Vagina (tissue), 2 donors: ENCODE measurements at regions not wholly inside any gene's neighbourhood (a gene's known extent, or its start where the extent isn't known, plus 50 kb on each side); places are given as distances from the start of the nearest gene placed in this dataset.
A peak's percentile ranks its signal among the peaks of the same experiment; 100 is the strongest.

Experiments used
- DNase-seq, 2 donors: peaks; one replicate each; pipeline ENCODE4 v3.0.0-alpha.2; 2017; ENCODE audit errors: extremely low spot score in 2 of 2
- H3K27ac ChIP-seq: fragments of 200-600 bp; sonication (generic); one replicate; pipeline ENCODE4 v1.5.1; 2019
- H3K27me3 ChIP-seq: fragments of 200-600 bp; sonication (generic); one replicate; pipeline ENCODE4 v1.5.1; 2019
- H3K36me3 ChIP-seq, 2 donors: fragments of 200-600 bp; sonication (generic); one replicate each; pipeline ENCODE4 v1.5.1; 2017 to 2019
- H3K4me1 ChIP-seq: fragments of 200-600 bp; sonication (generic); one replicate; pipeline ENCODE4 v1.5.1; 2019
- H3K4me3 ChIP-seq, 2 donors: fragments of 200-600 bp; sonication (generic); 1 replicate in 1 of 2; 2 replicates in 1 of 2; pipeline ENCODE4 v1.5.1; 2016 to 2019
- H3K9me3 ChIP-seq: fragments of 200-600 bp; sonication (generic); one replicate; pipeline ENCODE4 v1.5.1; 2019
- POLR2A ChIP-seq, 2 donors: fragments of 450-650 bp; IDR thresholded peaks; one replicate each; pipeline ENCODE4 v1.6.1; 2017; ENCODE audit warnings: antibody characterized with exemption in 2 of 2, mild to moderate bottlenecking in 2 of 2, moderate library complexity in 2 of 2
- POLR2AphosphoS5 ChIP-seq, 2 donors: sonication (generic); formaldehyde crosslinking; IDR thresholded peaks; one replicate each; pipeline ENCODE4 v1.9.0; 2017; ENCODE audit warnings: antibody characterized with exemption in 2 of 2, mild to moderate bottlenecking in 2 of 2, low read depth in 1 of 2; ENCODE audit not compliant: insufficient read depth in 1 of 2
- intact Hi-C: fragments of 100-400 bp; cut with DNase I; formaldehyde crosslinking; loops from one replicate; pipeline ENCODE4 v1.15.1; 2023
- TF ChIP-seq, protein P1 (sequence below), 3 experiments: fragments of 450-650 bp in 2 of 3; fragments of 200-600 bp in 1 of 3; sonication (generic) in 1 of 3; IDR thresholded peaks; one replicate each; pipeline ENCODE4 v1.5.1; 2017 to 2019; ENCODE audit warnings: antibody characterized with exemption in 3 of 3, mild to moderate bottlenecking in 2 of 3, moderate library complexity in 2 of 3

- intact Hi-C loops: no loop called here
- Histone ChIP-seq H3K27ac (no peak overlapping the region), H3K9me3 (no peaks in the 10 kb centered on the region)
Observed at GRCh38 chr3:65178703-65179102, 490.9 kb upstream of the ADAMTS9 start.

DNA sequence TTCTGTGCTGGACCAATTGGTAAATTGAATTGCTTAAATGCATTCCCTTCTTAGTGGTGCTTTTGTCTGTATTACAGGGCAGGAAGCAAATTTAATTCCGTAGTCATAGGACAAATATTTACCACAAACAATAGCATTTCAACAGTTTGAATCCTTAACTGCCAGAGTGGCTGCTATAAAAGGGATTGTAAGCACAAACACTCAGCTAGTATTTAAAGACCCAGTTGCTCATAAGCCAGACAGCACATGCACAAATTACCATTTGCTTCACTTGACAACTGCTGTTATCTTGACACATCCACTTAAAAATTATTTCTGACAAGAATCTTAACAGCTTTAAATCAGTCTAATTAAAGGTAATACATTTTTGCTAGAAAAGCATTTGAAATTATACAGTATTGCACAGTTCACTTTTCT lies 490.2 kb upstream of the ADAMTS9 start:
- Histone ChIP-seq H3K4me3 (no peak overlapping the region), H3K4me1 (peaks cover 17% of the 10 kb centered on the region), H3K27me3 (no peaks in the 10 kb centered on the region), H3K36me3 (no peaks in the 10 kb centered on the region), H3K9me3 (no peaks in the 10 kb centered on the region), H3K27ac (peak overlapping the region; percentile 44)
- TF ChIP-seq POLR2AphosphoS5 (IDR thresholded peaks at IDR 0.05; ENCODE audit: insufficient read depth in 1 of 2, low read depth in 1 of 2) (peak in 1 of 2 donors; percentile 65), POLR2A (IDR thresholded peaks at IDR 0.05) (no peak)
- TF ChIP-seq, protein P1, sequence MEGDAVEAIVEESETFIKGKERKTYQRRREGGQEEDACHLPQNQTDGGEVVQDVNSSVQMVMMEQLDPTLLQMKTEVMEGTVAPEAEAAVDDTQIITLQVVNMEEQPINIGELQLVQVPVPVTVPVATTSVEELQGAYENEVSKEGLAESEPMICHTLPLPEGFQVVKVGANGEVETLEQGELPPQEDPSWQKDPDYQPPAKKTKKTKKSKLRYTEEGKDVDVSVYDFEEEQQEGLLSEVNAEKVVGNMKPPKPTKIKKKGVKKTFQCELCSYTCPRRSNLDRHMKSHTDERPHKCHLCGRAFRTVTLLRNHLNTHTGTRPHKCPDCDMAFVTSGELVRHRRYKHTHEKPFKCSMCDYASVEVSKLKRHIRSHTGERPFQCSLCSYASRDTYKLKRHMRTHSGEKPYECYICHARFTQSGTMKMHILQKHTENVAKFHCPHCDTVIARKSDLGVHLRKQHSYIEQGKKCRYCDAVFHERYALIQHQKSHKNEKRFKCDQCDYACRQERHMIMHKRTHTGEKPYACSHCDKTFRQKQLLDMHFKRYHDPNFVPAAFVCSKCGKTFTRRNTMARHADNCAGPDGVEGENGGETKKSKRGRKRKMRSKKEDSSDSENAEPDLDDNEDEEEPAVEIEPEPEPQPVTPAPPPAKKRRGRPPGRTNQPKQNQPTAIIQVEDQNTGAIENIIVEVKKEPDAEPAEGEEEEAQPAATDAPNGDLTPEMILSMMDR (IDR thresholded peaks at IDR 0.05): no peak
- intact Hi-C loops: no loop called here
- DNase-seq: no peak

More at GRCh38 chr3:65178703-65179102, 490.9 kb upstream of the ADAMTS9 start:
- Histone ChIP-seq H3K4me3 (no peak overlapping the region), H3K4me1 (peaks cover 17% of the 10 kb centered on the region), H3K27me3 (no peaks in the 10 kb centered on the region), H3K36me3 (no peaks in the 10 kb centered on the region)
- TF ChIP-seq, protein P1 (IDR thresholded peaks at IDR 0.05): no peak
- TF ChIP-seq POLR2A (IDR thresholded peaks at IDR 0.05) (no peak), POLR2AphosphoS5 (IDR thresholded peaks at IDR 0.05; ENCODE audit: insufficient read depth in 1 of 2, low read depth in 1 of 2) (no peak)
- DNase-seq: no peak

DNA sequence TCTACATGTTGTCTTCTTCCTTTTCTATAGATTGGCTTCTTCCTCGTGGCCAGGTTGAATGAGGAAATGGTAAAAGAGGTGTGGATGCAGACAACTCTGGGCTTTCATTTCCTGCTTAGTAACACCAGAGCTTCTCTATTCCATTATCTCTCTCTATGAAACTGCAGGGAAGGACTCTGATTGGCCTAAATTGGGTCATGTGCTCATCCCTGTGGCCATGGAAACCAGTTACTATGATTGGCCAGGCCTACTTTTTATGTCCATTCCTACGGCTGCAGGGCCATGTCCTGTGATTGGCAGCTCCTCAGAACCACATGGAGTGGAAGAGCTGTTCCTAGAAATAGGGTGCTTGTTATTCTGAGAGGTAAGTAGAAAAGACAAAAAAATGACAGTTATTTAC lies 486.9 kb upstream of the ADAMTS9 start:
- TF ChIP-seq, protein P1 (IDR thresholded peaks at IDR 0.05): no peak
- TF ChIP-seq POLR2A (IDR thresholded peaks at IDR 0.05) (no peak), POLR2AphosphoS5 (IDR thresholded peaks at IDR 0.05; ENCODE audit: insufficient read depth in 1 of 2, low read depth in 1 of 2) (no peak)

GRCh38 chr3:65173841-65174240 lies 486.0 kb upstream of the ADAMTS9 start:
- intact Hi-C loops: no loop called here
- no peak for TF ChIP-seq POLR2A (IDR thresholded peaks at IDR 0.05)
- H3K27ac ChIP-seq: no peak overlapping the region

More for the DNA sequence above, 486.9 kb upstream of the ADAMTS9 start:
- Histone ChIP-seq H3K9me3 (no peaks in the 10 kb centered on the region), H3K4me1 (peaks cover 26% of the 10 kb centered on the region), H3K27ac (peak overlapping the region; percentile 28), H3K36me3 (no peaks in the 10 kb centered on the region), H3K27me3 (no peaks in the 10 kb centered on the region), H3K4me3 (no peak overlapping the region)
- intact Hi-C loops: no loop called here
- DNase-seq: no peak

DNA sequence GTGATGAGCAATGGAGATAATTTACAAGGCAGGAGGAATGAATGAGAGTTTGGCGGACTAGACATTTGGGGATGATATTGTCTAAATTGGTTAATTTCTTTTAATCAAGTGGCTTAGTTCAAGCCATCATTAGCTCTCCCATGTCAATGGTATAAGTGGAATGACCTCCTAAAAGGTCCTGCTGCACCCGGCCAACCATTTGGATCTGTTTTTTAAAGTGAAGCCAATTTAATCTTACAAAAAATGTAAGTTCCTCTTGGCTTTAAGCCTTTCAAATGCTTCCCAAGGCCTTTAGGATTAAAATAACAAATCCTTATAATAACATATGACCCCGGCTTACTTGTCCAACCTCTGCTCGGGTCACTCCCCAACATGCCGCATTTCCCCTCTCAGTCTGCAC lies 484.4 kb upstream of the ADAMTS9 start:
- no peak for DNase-seq
- no peaks in the 10 kb centered on the region for H3K27me3 ChIP-seq
- peaks cover 15% of the 10 kb centered on the region for H3K4me1 ChIP-seq
- no peak for TF ChIP-seq POLR2AphosphoS5 (IDR thresholded peaks at IDR 0.05; ENCODE audit: insufficient read depth in 1 of 2, low read depth in 1 of 2)
- TF ChIP-seq, protein P1 (IDR thresholded peaks at IDR 0.05): no peak
- no peak for TF ChIP-seq POLR2A (IDR thresholded peaks at IDR 0.05)
- no peaks in the 10 kb centered on the region for H3K9me3 ChIP-seq
- peak overlapping the region; percentile 35 for H3K27ac ChIP-seq
- intact Hi-C loops: no loop called here
- no peaks in the 10 kb centered on the region for H3K36me3 ChIP-seq
- H3K4me3 ChIP-seq: no peak overlapping the region

More at GRCh38 chr3:65173841-65174240, 486.0 kb upstream of the ADAMTS9 start:
- Histone ChIP-seq H3K9me3 (no peaks in the 10 kb centered on the region), H3K36me3 (no peaks in the 10 kb centered on the region), H3K4me1 (peaks cover 31% of the 10 kb centered on the region), H3K27me3 (no peaks in the 10 kb centered on the region), H3K4me3 (no peak overlapping the region)
- DNase-seq: no peak
